ENCODE measurements at regions not wholly inside any gene's neighbourhood (a gene's known extent, or its start where the extent isn't known, plus 50 kb on each side); places are given as distances from the start of the nearest gene placed in this dataset.
"Not testable (repeated sequence)": the region's sequence is repeated elsewhere in the genome, so short reads cannot be mapped to it uniquely, and the experiment has no call there.

DNA sequence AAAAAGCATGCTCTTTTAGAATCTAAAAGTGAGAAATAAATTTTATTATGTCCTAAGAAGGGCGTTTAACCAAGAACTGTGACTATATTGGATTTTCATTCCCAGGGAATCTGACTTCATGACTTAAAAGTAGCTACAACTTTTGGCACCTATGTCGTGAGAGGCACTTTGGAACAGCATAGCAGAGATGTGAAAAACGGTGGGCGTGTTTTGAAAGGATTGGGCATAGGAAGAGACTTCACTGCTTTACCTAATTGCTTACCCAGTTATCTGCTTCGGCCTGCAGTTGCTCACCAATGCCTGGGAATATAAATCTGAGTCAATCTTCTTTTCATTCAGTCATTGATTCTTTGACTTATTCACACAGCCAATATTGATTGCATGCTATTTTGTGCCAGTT, 363.4 kb downstream of the DNAH5 start:
- H3K4me3 Mint-ChIP-seq, result no peak overlapping the region

DNA sequence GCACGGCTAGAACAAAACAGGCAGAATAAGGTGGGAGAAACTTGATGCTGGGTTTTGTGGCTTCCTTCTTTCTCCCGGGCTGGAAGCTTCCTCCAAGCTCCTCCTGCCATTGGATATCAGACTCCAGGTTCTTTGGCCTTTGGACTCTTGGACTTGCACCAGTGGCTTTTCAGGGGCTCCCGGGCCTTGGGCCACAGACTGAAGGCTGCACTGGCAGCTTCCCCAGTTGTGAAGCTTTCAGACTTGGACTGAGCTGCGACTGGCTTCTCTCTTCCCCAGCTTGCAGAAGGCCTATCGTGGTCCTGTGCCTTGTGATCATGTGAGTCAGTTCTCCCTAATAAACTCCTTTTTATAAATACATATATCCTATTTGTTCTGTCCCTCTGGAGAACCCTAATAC, 364.4 kb downstream of the DNAH5 start:
- Mint-ChIP-seq H3K4me1 (ENCODE audit: low read depth) (no peaks in the 10 kb centered on the region), H3K36me3 (ENCODE audit: low read depth) (peaks cover 4% of the 10 kb centered on the region), H3K27me3 (no peaks in the 10 kb centered on the region), H3K9me3 (no peaks in the 10 kb centered on the region), H3K27ac (no peak overlapping the region), H3K4me3 (no peak overlapping the region)

More for the DNA sequence above, 363.4 kb downstream of the DNAH5 start:
- Mint-ChIP-seq H3K27me3 (no peaks in the 10 kb centered on the region), H3K36me3 (ENCODE audit: low read depth) (peaks cover 4% of the 10 kb centered on the region), H3K4me1 (ENCODE audit: low read depth) (no peaks in the 10 kb centered on the region), H3K9me3 (no peaks in the 10 kb centered on the region), H3K27ac (no peak overlapping the region)

DNA sequence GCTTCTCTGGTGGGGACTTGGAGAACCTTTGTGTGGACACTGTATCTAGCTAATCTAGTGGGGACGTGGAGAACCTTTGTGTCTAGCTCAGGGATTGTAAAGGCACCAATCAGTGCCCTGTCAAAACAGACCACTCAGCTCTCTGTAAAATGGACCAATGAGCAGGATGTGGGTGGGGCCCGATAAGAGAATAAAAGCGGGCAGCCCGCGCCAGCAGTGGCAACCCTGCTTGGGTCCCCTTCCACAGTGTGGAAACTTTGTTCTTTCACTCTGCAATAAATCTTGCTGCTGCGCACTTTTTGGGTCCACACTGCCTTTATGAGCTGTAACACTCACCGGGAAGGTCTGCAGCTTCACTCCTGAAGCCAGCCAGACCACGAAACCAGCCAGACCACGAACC, 365.4 kb downstream of the DNAH5 start:
- not testable (repeated sequence) for H3K27me3 Mint-ChIP-seq; H3K36me3 Mint-ChIP-seq (ENCODE audit: low read depth); H3K9me3 Mint-ChIP-seq; H3K27ac Mint-ChIP-seq; H3K4me3 Mint-ChIP-seq; H3K4me1 Mint-ChIP-seq (ENCODE audit: low read depth)

DNA sequence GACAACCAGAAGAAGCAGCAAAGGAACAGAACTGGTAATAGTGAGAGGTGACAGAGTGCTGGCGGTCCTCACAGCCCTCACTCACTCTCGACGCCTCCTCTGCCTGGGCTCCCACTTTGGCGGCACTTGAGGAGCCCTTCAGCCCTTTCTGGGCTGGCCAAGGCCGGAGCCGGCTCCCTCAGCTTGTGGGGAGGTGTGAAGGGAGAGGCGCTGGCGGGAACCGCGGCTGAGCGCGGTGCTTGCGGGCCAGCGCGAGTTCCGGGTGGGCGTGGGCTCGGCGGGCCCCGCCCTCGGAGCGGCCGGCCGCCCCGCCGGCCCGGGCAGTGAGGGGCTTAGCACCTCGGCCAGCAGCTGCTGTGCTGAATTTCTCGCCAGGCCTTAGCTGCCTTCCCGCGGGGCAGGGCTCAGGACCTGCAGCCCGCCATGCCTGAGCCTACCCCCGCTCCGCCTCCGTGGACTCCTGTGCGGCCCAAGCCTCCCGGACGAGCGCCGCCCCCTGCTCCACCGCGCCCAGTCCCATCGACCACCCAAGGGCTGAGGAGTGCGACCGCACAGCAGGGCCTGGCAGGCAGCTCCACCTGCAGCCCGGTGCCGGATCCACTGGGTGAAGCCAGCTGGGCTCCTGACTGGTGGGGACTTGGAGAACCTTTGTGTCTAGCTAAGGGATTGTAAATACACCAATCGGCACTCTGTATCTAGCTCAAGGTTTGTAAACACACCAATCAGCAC, 366.0 kb downstream of the DNAH5 start:
- not testable (repeated sequence) for H3K4me3 Mint-ChIP-seq; H3K9me3 Mint-ChIP-seq; H3K4me1 Mint-ChIP-seq (ENCODE audit: low read depth); H3K36me3 Mint-ChIP-seq (ENCODE audit: low read depth); H3K27me3 Mint-ChIP-seq; H3K27ac Mint-ChIP-seq

DNA sequence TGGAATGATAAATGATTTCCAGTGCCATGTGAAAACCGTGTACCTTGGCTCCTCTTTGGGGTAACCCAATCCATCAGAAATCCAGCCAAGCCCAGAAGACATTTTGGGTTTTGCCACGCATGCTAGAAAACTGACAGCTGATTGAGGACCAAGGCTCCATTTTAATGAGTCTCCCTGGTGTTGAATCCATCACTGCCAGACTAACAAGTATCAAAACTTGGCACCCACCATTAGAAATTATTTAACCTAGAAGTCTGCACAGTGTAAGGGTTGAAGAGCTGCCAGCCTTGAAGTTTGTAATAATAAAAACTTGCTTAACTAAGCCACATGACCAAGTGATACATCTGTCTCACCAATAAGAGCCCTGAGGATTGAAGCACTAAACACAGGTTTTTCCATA, 369.9 kb downstream of the DNAH5 start:
- Mint-ChIP-seq H3K4me1 (ENCODE audit: low read depth) (no peaks in the 10 kb centered on the region), H3K27me3 (no peaks in the 10 kb centered on the region), H3K9me3 (peaks cover 5% of the 10 kb centered on the region), H3K4me3 (no peak overlapping the region), H3K27ac (no peak overlapping the region), H3K36me3 (ENCODE audit: low read depth) (peaks cover 4% of the 10 kb centered on the region)

DNA sequence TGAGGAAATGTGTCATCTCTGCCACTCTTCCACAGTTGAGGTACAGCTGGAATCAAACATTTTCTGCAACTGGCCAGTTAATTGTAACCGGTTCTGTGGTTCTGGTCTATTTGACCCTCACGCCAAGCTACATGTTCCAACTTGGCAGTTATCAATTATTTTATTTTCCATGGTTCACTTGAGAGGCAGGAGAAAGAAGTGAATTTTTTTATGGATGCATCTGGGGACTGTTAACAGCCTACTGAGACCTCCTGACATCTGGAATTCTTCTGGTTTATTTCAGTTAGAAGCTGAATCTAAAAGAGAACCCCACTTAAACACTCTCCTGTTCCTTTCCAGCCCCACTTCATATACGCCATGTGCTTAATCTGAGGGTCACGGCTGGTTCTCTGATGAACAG, 372.3 kb downstream of the DNAH5 start:
- H3K36me3 Mint-ChIP-seq (ENCODE audit: low read depth), result no peaks in the 10 kb centered on the region
- no peaks in the 10 kb centered on the region for H3K4me1 Mint-ChIP-seq (ENCODE audit: low read depth)
- H3K27me3 Mint-ChIP-seq, result no peaks in the 10 kb centered on the region
- H3K27ac Mint-ChIP-seq, result no peak overlapping the region
- H3K4me3 Mint-ChIP-seq, result no peak overlapping the region
- peaks cover 9% of the 10 kb centered on the region for H3K9me3 Mint-ChIP-seq

DNA sequence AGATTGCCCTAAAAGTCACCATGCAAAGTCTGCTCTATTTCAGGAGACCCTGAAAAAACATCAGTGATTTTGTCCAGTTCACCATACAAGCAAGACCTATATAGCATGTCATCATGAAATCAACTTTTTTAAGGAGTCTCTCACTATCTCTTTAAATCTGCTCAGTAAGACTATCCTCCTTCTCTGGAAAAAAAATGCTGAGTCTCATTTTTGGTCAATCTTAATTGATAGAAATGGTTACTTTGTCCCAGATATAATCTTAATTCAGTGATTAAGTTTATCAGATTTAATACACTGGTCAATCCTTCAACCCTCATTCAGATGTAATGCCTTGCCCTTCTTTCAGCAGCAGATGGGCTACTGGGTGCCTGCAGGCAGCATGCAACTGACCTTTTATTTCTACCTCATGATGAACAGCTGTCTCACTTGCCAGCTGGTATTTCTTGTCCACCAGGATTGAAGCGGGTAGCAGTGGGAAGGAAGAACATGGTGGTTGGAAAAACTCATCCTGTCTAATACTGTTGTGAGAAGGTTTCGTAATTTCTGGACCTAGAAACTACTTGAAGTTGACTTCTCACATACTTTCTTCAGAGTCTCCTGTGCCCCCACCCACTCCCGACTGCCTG, 375.3 kb downstream of the DNAH5 start:
- no peak overlapping the region for H3K4me3 Mint-ChIP-seq
- no peaks in the 10 kb centered on the region for H3K36me3 Mint-ChIP-seq (ENCODE audit: low read depth)
- no peaks in the 10 kb centered on the region for H3K4me1 Mint-ChIP-seq (ENCODE audit: low read depth)
- H3K27me3 Mint-ChIP-seq, result no peaks in the 10 kb centered on the region
- no peak overlapping the region for H3K27ac Mint-ChIP-seq
- peaks cover 17% of the 10 kb centered on the region for H3K9me3 Mint-ChIP-seq

DNA sequence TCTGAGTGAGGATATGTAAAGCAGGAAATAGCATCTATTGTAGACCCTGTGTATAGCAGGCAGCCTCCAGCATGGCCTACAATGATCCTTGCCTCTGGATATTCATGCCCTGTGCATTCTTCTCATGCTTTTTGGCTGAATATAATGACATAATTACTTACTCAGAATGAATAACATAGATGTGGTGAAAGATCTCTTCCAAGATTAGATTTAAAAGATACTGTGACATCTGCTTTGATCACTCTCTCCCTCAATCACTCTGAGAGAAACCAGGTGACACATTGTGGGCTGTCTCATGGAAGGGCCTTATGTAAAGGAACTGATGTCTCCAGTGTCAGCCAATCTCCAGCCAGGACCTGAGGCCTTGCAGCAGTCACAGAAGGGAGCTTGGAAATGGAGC, 376.7 kb downstream of the DNAH5 start:
- Mint-ChIP-seq H3K4me1 (ENCODE audit: low read depth) (no peaks in the 10 kb centered on the region), H3K4me3 (no peak overlapping the region)

DNA sequence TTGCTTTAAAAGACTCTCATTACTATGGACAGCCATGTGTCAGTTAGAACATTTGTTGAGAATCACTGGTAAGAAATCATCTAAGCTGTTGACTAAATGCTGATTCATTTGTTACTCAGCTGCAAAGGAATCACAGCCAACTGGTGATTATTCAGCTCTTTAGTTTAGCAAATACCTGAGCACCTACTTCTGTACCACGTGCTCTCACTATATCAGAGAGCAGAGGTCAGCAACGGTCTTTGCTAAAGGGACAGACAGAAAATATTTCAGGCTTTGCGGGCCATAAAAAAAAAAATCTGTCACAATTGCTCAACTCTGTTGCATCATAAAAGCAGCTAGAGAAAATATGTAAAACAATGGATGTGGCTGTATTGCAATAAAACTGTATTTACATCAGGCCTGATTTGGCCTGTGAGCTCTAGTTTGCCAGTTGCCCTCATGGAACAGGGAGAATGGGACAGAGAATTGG, 377.6 kb downstream of the DNAH5 start:
- Mint-ChIP-seq H3K27me3 (no peaks in the 10 kb centered on the region), H3K9me3 (peaks cover 17% of the 10 kb centered on the region), H3K4me3 (no peak overlapping the region), H3K4me1 (ENCODE audit: low read depth) (no peaks in the 10 kb centered on the region), H3K27ac (no peak overlapping the region), H3K36me3 (ENCODE audit: low read depth) (no peaks in the 10 kb centered on the region)

More for the DNA sequence above, 376.7 kb downstream of the DNAH5 start:
- peaks cover 17% of the 10 kb centered on the region for H3K9me3 Mint-ChIP-seq
- H3K27me3 Mint-ChIP-seq, result no peaks in the 10 kb centered on the region
- H3K27ac Mint-ChIP-seq, result no peak overlapping the region
- no peaks in the 10 kb centered on the region for H3K36me3 Mint-ChIP-seq (ENCODE audit: low read depth)

DNA sequence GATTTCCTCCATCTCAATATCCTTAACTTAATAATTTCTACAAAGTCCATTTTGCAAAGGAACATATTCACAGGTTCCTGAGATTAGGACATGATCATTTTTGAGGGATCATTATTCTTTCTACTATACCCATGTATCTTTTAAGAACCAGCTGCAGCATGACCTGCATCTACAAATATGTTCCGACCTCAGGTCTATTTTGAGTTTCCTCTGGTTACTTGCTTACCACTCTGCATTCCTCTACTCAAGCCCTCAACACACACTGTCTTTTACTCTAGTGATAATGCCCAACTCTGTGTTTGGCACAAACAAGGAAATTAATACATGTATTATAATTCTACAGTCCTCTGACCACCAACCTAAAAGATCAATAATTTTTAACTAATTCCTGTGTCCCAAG, 386.1 kb downstream of the DNAH5 start:
- no peak overlapping the region for H3K4me3 Mint-ChIP-seq
- H3K4me1 Mint-ChIP-seq (ENCODE audit: low read depth), result no peaks in the 10 kb centered on the region
- H3K27ac Mint-ChIP-seq, result no peak overlapping the region
- H3K9me3 Mint-ChIP-seq, result peaks cover 9% of the 10 kb centered on the region
- no peaks in the 10 kb centered on the region for H3K27me3 Mint-ChIP-seq
- no peaks in the 10 kb centered on the region for H3K36me3 Mint-ChIP-seq (ENCODE audit: low read depth)

DNA sequence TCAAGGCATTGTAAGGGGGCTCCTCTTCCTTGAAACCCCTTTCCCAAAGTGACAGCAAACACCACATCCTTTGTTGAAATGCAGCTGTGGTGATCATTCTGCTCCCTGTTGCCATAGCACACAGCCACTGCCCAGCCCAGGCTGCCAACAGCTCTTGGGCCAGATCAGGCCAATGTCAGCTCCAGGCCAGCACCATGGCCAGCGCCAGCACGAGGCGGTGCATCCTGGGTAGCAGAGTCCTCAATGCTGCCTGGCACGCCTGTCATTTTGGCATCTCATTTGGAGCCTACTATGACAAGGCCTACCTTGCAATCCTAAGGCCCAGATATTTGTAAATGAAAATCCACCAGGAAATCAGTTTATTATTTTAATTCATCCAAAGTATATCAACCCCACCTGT, 390.6 kb downstream of the DNAH5 start:
- no peaks in the 10 kb centered on the region for H3K4me1 Mint-ChIP-seq (ENCODE audit: low read depth)
- H3K36me3 Mint-ChIP-seq (ENCODE audit: low read depth), result no peaks in the 10 kb centered on the region
- H3K27me3 Mint-ChIP-seq, result no peaks in the 10 kb centered on the region
- H3K4me3 Mint-ChIP-seq, result no peak overlapping the region
- no peak overlapping the region for H3K27ac Mint-ChIP-seq
- H3K9me3 Mint-ChIP-seq, result peaks cover 5% of the 10 kb centered on the region

DNA sequence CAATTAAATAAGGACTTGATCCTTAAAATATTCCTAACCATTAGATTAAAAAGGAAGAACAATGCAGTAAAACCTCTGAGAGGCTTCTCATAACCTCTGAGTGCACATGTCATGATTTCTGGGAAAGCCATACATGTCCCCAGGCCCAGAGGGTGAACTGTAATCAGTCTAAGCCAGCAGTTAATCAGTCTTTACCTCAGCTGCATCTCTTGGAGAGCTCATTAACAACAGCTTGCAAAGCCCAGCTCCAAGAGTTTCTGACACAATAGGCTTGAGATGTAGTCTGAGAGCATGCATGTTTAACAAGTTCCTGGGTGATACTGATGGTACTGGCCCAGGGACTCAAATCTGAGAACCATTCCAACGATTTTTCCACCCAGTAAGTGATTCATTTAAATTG, 392.1 kb downstream of the DNAH5 start:
- H3K27ac Mint-ChIP-seq, result no peak overlapping the region
- H3K36me3 Mint-ChIP-seq (ENCODE audit: low read depth), result no peaks in the 10 kb centered on the region
- no peak overlapping the region for H3K4me3 Mint-ChIP-seq
- no peaks in the 10 kb centered on the region for H3K4me1 Mint-ChIP-seq (ENCODE audit: low read depth)
- H3K27me3 Mint-ChIP-seq, result no peaks in the 10 kb centered on the region
- no peaks in the 10 kb centered on the region for H3K9me3 Mint-ChIP-seq

DNA sequence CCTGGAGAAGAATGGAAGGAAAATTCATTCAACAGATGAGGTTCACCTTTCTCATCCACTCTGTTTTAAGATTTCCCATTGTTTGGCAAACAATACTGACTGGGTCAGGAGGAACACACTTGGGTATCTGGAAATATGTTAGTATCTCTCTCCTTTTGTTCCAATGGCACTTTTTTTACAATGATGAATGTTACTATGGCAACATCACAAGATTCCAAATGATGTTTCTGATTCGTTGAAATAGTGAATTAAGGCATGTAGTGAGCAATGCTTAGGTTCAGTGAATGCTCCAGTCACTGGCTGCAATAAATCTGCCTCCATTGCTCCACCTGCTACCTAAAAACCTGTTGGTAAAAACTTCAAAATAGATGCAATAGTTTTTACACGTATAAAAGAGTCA, 392.8 kb downstream of the DNAH5 start:
- H3K4me1 Mint-ChIP-seq (ENCODE audit: low read depth), result no peaks in the 10 kb centered on the region
- H3K27me3 Mint-ChIP-seq, result no peaks in the 10 kb centered on the region
- no peak overlapping the region for H3K4me3 Mint-ChIP-seq
- no peak overlapping the region for H3K27ac Mint-ChIP-seq
- H3K36me3 Mint-ChIP-seq (ENCODE audit: low read depth), result no peaks in the 10 kb centered on the region
- H3K9me3 Mint-ChIP-seq, result no peaks in the 10 kb centered on the region

DNA sequence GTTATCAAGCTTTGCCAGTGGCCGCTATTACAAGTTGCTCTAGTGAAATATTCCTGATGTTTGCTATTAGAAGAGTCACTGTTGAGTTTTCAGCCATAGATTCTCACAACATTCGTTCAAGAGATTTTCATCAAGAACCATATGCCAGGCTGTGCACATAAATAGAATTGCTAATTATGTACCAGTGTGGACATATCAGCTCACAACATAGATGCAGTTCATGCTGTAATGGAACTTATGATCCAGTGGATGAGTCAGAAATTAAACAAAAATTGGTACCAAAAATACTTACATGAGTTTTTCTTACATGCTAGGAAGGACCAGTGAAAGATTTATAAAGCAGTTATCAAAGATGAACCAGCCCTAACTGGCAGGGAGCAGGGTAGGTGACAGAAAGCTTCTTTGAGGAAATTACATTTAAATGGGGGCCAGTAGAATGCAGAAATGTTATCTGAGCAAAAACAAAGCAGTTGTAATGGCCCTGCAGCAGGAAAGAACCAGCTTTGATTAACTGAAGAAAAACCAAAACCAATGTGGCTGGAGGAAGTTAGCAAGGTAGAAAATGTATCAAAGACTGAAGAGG, 404.2 kb downstream of the DNAH5 start:
- Mint-ChIP-seq H3K27ac (no peak overlapping the region), H3K9me3 (peaks cover 24% of the 10 kb centered on the region), H3K36me3 (ENCODE audit: low read depth) (no peaks in the 10 kb centered on the region), H3K27me3 (no peaks in the 10 kb centered on the region), H3K4me3 (no peak overlapping the region), H3K4me1 (ENCODE audit: low read depth) (no peaks in the 10 kb centered on the region)

DNA sequence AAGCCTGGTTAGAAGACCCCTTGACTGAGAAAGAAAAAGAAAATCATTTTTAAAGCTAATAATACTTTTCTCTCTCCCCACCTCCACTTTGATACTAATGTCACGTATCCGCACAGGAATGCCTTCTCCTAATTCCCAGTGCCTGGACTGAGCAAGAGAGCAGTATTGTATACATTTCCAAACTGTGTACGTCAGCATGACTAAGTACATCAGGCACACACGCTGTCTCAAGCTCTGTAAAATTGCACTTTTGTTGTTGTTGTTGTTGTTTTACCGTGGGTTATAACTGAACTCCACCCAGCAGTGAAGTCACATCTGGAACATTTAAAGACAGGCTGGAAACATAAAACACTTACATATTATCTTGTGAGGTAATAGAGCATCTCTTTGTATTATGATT, 407.6 kb downstream of the DNAH5 start:
- no peak overlapping the region for H3K27ac Mint-ChIP-seq
- no peaks in the 10 kb centered on the region for H3K36me3 Mint-ChIP-seq (ENCODE audit: low read depth)
- no peak overlapping the region for H3K4me3 Mint-ChIP-seq
- H3K27me3 Mint-ChIP-seq, result no peaks in the 10 kb centered on the region
- no peaks in the 10 kb centered on the region for H3K4me1 Mint-ChIP-seq (ENCODE audit: low read depth)
- H3K9me3 Mint-ChIP-seq, result peaks cover 3% of the 10 kb centered on the region

DNA sequence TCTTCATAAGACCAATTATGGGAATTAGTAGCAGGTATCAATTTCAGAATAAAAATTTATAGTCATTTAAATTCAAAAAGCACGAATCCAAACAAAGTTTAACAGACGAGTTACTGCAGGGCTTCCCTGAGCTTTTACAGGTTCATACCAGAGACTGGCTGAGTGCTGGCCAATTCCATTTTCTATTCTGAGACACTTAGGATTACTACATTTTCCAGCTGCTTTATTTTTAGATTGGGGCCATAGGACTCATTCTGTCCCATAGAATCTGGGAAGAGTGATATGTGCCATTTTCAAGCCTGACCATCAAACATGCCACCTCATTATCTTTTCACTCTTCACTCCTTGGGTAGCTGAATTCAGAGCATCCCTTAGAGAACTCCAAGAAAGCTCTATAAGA, 410.7 kb downstream of the DNAH5 start:
- H3K36me3 Mint-ChIP-seq (ENCODE audit: low read depth), result no peaks in the 10 kb centered on the region

More for the DNA sequence above, 410.7 kb downstream of the DNAH5 start:
- H3K4me1 Mint-ChIP-seq (ENCODE audit: low read depth), result no peaks in the 10 kb centered on the region
- H3K9me3 Mint-ChIP-seq, result peaks cover 3% of the 10 kb centered on the region
- no peaks in the 10 kb centered on the region for H3K27me3 Mint-ChIP-seq
- no peak overlapping the region for H3K27ac Mint-ChIP-seq
- no peak overlapping the region for H3K4me3 Mint-ChIP-seq

Data from stimulated activated naive CD8-positive, alpha-beta T cell treated with anti-CD3 and anti-CD28 coated beads, Interleukin-15, Interleukin-2, amounts not matched to agents 100 ng/mL and 50 ng/mL, for 24 hours (primary cell).